HT-29 (cell line): ENCODE measurements at regions not wholly inside any gene's neighbourhood (a gene's known extent, or its start where the extent isn't known, plus 50 kb on each side); places are given as distances from the start of the nearest gene placed in this dataset.

Source experiments
- DNase-seq: peaks from one replicate; pipeline ENCODE4 v3.0.0-alpha.2; 2015; ENCODE audit warnings: low spot score

DNA sequence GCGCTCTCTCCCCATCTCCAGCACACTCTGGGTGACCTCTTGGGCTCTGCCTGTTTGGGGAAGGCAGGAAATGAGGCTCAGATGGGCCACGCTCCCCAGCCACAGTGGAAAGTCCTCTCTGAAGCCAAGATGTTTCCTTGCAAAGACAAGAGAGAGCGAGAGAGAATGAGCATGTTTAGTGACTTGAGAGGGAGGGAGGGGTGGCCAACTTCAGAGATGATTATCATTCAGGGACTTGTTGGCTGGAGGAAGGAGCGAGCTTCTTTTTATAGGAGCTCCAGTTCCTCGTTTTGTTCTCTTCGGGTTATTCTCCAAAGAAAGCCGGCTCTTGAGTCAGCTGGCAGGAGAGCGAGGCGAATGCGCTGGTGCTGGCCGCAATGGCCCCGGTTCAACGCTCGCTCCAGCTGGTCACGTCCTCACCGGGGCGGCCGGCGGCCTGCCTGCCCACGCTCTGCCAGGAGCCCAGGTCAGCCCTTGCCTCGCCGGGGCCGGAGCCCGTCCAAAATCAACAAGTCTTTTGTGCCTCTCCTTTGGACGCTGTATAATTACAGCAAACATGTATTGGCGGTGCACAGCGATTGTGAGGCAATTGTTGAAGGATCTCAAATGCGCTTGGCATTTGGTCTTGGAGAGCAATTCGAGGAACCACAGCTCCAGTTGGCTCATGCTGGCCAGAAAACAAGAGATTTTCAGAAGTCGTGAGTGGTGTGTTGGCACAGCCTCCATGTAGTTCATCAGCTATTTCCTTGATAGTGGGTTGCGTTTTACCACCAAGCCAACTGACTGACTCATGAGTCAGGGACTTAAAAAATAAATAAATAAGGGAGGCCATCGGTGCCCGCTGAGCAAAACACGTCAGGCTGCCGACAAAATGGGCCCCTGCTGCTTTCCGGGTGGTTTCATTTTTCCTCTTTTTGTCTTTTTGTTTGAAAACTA is 288.6 kb downstream of the UACA start:
- DNase-seq, result peak; percentile 72

DNA sequence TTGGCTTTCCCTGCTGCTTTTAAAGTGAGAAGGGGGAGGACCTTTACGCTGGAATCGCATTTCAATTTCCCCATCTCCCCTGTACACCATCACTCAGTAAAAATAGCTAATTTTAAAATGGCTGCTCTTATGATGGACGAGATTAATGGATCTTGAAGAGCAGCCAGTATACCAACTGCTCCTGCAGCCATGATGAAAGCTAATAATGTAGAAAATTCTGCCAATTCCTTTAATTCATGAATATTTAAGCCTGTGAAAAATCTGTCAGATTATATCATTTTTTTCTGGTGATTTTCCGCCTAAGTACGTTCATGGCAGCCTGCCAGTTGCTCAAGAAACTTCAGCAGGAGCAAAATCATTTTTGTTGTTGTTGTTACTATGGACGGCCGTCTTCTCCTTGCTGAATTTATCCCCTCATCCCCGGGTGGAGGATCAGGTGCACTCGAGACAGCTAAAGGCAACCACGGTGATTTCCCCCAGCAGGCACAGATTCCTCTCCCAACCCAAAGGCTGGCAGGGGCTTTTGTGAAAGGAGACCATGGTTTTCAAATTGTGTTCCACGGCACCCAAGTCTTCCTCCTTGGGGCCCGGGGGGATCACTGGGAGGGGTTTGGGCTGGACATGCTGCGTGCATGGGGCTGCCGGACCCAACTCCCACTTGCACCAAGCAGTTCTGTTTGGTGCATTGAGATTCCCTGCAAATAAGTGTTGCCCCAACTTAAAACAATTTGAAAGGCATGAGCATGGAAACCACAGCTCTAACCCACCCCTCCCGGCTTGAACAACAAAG is 289.6 kb downstream of the UACA start:
- no peak for DNase-seq

DNA sequence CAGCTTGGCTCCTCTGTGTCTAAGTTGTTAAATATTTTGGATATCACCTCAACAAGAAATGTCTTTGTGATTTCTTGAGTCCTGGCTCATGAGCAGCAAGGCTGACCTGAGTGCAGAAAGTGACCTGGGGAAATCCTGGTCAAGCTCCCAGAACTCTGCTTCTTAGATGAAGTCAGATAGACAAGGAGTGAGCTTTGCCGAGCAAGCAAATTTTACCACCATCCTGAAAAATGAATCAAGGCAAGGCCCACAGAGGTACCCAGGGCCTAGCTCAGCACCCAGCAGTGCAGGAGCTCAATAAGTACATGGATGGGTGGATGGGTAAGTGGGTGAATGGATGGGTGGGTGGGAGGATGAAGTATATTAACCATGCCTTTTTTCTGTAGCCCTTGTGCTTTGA is 291.8 kb downstream of the UACA start:
- DNase-seq, result no peak

DNA sequence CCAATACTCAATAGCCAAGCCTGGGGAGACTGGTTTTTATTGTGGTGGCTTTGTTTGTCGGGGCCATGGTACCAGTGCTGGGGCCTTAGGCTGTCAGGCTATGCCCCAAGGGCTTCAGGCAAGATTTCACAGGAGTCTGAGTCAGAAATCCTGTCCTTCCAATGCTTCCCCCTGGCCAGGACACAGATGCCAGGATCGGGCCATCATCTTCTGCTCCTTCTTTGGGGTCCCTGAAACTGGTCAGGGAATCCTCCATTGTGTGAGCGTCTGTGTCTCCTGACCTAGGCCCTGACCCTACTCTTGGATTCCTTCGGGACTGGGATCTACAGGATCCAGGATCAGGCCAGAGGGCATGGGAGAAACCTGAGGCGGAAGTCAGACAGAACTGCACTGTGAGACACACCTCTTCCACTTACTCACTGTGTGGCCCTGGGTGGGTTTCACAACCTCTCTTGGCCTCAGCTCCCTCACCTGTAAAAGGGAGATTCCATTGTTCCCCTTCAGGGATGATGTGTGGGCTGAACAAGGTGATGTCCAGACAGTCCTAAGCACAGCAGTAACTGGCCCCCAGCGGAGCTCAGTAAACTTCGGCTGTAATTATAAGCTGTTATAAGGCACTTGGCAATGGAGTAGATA is 292.7 kb downstream of the UACA start:
- no peak for DNase-seq

DNA sequence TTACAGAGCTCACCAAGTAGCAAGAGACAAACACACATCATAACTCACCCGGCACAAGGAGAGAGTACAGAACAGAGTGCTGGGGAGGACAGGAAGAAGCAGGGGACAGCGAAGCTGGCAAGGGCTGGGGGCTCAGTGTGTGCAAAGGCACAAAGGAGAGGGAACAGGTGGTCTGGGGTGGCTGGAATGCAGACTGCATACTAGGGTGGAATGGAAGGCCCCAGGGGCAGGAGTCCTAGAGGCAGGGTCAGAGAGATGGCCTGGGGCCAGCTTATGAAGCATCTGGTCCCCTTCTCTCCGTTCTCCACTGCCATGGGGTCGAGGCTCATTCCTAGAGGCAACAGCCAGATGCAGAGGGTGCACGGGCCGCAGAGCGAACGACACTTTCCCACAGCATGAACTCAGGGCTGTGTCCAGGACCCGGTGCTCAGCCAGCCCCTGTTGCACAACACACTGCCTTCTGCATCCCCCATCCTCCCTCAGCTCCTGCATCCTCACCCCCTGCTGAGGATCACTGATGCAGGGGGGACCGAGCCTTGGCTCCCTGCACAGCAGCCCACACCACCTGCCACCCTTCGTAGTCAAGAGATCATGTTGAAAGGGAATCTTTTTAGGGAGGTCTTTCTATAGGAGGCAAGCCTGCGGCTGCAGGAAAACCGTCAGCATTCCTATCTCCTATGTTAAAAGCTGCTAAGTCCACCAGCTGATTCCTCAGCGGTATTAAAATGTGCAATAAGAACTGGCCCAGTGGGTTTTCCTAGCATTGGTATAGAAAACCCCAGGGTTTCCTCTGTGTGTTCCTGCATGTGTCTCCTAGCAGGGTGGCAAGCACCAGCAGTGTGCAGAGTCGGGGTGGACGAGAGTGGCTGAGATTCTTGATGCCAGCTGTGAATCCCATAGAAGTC is 293.5 kb downstream of the UACA start:
- no peak for DNase-seq

DNA sequence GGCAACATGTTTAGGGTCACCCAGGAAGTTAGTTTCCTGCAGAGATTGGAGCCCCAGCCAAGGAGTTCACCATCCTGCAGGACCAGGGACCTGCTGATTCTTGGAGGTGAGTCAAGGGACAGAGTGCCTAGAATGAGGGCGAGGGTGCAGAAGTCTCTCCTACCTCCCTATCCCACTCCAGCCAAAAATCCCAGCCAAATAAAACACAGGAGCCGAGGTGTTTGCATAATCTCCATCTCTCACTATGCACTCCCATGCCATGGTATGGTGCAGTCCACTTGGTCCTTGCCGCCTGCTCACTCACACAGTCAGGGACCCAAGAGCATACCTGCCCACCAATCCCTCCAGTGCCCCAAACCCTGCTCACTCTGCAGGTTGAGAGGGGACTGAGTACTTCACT is 294.2 kb downstream of the UACA start:
- no peak for DNase-seq

DNA sequence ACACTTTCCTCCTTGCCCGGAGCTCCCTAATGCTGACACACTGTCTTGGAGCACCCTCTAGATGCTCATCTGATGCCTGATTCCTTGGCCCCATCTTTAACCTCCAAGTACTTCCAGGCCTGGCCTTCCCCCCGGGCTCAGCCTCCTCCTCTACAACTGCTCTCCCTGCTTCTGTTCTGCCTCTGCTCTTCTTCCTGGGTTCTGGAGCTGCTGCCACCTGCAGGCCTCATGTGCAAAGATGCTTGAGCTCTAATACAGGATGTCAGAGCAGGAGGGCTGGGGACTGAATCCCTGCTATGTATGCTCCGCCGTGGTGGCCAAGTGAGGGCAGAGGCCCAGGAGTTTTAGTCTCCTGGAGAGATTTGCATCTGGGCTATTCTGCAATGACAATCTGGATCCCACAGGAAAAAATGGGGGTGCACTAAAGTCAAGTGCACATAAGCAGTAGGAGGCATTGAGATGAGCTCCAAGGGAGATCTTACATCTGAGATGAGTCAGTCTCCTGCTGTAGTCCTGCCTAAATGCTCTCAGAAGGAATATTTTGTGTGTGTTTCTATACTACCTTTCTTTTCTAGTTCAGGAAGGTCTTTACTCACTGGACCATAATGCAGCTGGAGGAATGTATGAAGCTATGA is 296.3 kb downstream of the UACA start:
- peak; percentile 73 for DNase-seq

DNA sequence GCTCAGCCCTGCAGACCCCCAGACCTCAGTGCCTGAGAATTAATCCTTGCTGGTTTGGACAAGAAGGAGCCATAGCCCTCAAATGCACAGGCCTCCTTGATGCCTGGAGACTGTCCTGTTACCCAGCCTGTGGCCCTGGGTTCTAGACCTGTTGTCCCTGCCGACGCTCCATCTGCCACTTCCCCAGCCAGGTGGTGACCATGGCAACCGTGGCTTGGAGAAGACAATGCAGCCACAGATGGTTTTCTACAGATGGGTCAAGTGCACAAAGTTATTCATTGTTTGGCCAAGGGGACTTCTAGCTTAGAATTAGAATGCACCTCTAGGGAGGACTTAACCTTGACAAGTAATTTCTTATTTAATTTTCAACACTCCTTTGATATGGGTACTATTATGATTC is 297.1 kb downstream of the UACA start:
- DNase-seq, result no peak

DNA sequence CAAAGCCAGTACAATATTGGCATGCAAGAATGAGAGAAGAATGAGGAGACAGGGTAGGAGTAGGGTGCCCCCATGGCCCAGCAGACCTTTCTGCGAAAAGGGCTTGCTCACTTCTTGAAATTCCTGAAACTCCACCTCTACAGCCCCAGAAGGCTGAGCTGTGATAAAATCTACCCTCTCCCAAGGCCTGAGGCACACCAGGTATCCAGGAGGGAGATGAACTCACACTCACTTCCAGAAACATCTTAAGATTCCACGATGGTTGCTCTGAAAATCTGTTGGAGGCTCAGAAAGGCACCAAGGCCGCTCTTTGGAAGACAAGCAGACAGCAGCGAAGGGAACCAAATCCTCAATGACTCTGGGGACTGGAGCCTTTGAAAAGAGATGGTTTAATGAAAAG is 297.5 kb downstream of the UACA start:
- DNase-seq, result no peak

DNA sequence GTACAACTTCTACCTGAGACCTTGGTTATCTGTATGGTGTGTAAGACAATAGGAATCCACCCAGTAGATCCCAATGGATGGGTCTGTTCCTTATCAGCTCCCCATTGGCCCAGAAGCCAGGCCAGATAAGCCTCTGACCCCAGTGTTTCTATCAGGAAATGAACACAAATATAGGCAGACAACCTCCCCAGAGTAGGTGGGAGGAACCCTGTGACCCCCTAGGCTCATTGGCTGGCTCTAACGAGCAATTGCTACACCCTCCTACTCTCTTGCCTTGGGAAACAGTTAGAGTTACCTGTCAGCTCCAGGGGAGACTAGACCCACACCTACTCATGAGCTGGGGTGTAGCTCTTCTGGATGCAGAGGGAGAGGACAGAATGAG is 299.9 kb downstream of the UACA start:
- no peak for DNase-seq

DNA sequence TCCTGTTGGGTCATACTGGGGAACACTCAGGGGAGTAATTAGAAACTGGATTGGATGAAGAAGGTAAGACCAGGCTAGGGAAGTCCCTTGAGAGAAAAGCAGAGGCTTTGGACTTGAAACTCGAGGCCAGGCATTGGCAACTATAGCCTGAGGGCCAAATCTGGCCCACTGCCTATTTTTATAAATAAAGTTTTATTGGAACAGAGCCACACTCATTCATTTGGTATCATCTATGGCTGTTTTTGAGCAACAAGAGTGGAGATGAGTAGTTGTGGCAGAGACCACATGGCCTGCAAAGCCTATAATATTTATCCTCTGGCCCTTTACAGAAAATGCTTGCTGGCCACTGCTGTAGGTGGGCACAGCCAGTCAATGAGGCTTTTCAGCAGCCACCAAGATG is 301.4 kb downstream of the UACA start:
- DNase-seq, result no peak

DNA sequence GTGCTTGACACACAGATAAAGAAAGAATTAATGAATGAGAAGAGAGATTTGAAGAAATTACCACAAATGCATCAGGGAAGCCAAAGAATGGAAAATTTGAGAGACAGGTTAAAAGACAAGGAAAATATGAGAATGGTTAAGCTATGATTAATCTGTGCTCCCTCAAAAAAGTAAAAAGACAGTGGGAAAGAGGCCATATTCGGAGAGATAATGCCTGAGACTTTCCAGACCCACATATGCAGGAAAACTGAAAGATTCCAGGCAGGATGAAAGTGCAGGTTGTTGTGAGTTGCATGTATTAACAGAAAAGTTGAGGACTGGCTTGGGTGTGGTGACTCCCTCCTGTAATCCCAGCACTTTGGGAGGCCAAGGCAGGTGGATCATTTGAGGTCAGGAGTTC is 302.3 kb downstream of the UACA start:
- DNase-seq, result no peak

DNA sequence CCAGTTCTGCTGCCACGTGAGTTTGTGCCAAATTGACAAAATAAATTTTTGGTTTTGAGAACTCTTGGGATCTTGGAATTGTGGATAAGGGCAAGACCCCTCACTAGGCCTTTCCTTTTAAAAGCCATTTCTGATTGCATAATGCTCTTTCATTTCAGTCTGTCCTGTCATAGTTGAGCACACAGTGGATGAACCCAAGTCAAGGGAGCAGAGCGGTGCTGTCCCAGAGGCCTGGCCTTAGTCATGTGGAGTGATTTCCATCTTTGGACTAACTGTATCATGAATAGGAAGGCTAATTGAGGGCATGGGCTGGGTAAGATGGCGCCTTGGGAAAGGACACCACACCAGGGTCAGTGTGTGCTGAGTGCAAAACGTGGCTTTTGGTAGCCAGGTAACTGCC is 304.0 kb downstream of the UACA start:
- DNase-seq, result no peak

DNA sequence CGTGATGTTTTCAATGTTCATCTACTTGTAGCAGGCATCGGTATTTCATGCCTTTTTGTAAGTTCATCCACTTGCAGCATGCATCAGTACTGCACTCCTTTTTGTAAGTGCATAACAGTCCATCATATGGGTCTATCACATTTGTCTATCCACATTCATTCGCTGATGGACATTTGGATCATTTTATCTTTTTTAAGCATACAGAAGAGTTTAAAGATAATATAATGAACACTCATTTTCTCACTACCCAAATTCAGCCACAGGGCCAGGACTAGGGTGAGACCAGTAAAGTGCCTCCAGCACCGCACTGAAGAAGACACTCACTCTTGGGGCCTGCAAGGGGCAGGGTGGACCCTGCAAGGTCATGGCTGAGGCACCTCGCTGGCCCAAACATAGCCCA is 309.6 kb downstream of the UACA start:
- no peak for DNase-seq

DNA sequence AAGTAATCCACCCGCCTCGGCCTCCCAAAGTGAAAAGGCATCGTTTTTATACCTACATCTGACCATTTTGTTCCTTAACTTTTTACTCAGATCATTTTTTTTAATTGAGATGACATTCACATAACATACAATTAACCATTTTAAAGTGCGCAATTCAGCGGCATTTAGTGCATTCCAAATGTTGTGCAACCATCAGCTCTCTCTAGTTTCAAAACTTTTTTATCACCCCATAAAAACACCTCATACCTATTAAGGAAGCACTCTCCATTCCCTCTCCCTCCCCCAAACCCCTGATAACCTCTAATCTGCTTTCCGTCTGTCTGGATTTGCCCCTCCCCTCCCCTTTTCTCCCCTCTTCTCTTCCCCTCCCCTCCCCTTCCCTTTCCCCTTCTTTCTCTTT is 310.1 kb downstream of the UACA start:
- DNase-seq, result no peak

DNA sequence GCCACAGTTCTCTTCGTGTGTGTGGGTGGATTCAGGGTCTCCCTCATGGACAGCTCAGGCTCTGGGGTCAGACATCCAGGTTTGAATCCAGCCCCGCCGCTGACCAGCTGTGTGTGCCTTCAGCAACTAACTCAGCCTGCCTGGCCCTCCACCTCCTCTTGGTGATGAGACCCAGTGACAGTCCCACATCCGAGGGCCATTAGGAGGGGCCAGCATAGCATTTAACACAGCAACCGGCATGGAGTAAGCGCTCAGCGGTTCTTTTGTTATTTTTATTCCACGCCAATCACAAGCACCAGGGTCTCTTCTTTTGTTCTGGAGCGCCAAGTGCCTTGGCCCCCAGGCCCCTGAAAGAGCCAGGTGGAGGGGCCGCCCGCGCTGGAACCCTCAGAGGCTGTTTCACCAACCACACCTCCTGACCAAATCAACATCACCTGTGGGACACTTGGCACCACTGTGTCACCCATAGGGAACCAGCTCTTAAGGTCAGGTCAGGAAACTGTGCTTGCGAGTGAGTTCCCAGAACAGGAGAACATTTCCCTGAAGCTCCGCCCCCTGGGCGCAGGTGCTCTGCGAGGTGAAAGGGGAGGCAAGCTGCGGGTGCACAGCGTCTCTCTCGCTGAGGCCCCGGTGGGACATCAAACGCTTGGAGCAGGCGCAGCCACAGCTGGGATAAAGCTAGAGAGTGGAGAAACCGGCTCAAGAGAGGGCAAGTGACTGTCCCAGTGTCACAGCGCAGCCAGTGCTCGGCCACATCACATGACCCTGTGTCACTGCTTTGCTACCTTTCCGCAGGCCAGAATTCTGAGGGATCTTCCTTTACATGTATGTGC is 311.3 kb downstream of the UACA start:
- peak; percentile 52 for DNase-seq

DNA sequence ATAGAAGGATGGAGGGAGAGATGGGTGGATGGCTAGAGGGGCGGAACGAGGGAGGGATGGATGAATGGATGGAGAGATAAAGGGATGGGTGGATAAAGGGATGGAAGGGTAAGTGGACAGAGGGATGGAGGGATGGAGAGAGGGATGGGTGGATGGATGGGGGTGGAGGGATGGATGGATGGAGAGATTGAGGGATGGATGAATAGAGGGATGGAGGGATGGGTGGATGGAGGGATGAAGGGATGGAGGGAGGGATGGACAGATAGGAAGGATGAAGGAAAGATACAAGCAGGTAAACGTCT is 313.3 kb downstream of the UACA start:
- no peak for DNase-seq

DNA sequence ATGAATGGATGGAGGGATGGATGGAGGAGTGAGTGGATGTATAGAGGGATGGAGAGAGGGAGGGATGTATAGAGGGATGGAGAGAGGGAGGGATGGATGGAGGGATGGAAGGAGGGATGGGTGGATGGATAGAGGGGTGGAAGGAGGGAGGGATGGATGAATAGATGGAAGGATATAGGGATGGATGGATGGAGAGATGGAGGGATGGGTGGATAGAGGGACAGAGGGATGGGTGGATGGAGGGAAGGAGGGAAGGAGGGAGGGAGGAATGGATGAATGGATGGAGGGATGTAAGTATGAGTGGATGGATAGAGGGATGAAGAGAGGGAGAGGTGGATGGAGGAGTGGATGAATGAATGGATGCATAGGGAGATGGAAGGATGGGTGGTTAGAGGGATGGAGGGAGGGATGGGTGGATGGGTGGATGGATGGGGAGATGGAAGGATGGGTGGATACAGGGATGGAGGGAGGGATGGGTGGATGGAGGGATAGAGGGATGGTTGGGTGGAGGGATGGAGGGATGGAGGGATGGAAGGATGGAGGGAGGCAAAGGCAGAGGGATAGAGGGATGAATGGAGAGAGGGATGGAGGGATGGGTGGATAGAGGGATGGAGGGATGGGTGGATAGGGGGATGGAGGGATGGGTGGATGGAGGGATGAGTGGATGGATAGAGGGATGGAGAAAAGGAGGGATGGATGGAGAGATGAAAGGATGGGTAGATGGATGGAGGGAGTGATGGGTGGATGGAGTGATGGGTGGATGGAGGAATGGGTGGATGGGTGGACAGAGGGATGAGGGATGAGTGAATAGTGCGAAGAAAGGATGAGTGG is 313.8 kb downstream of the UACA start:
- DNase-seq, result no peak
